ENCODE measurements at regions not wholly inside any gene's neighbourhood (a gene's known extent, or its start where the extent isn't known, plus 50 kb on each side); places are given as distances from the start of the nearest gene placed in this dataset.

- Mint-ChIP-seq H3K27ac (no peak overlapping the region), H3K27me3 (ENCODE audit: low read depth) (no peaks in the 10 kb centered on the region), H3K4me1 (peaks cover 3% of the 10 kb centered on the region), H3K9me3 (peaks cover 17% of the 10 kb centered on the region), H3K36me3 (ENCODE audit: low read depth) (no peaks in the 10 kb centered on the region), H3K4me3 (no peak overlapping the region)
- TF ChIP-seq, protein P1, sequence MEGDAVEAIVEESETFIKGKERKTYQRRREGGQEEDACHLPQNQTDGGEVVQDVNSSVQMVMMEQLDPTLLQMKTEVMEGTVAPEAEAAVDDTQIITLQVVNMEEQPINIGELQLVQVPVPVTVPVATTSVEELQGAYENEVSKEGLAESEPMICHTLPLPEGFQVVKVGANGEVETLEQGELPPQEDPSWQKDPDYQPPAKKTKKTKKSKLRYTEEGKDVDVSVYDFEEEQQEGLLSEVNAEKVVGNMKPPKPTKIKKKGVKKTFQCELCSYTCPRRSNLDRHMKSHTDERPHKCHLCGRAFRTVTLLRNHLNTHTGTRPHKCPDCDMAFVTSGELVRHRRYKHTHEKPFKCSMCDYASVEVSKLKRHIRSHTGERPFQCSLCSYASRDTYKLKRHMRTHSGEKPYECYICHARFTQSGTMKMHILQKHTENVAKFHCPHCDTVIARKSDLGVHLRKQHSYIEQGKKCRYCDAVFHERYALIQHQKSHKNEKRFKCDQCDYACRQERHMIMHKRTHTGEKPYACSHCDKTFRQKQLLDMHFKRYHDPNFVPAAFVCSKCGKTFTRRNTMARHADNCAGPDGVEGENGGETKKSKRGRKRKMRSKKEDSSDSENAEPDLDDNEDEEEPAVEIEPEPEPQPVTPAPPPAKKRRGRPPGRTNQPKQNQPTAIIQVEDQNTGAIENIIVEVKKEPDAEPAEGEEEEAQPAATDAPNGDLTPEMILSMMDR (IDR thresholded peaks at IDR 0.05; ENCODE audit: unreplicated experiment in 3 of 3), result no peak
Measured at GRCh38 chr9:1473956-1474634, 423.9 kb downstream of the DMRT2 start.

GRCh38 chr9:1474671-1475070, 424.5 kb downstream of the DMRT2 start:
- Mint-ChIP-seq H3K4me1 (peaks cover 3% of the 10 kb centered on the region), H3K9me3 (peaks cover 17% of the 10 kb centered on the region), H3K4me3 (no peak overlapping the region), H3K36me3 (ENCODE audit: low read depth) (no peaks in the 10 kb centered on the region), H3K27me3 (ENCODE audit: low read depth) (no peaks in the 10 kb centered on the region), H3K27ac (no peak overlapping the region)
- TF ChIP-seq, protein P1 (IDR thresholded peaks at IDR 0.05; ENCODE audit: unreplicated experiment in 3 of 3), result no peak

GRCh38 chr9:1490341-1491232, 440.4 kb downstream of the DMRT2 start:
- Mint-ChIP-seq H3K4me1 (peaks cover 24% of the 10 kb centered on the region), H3K9me3 (peaks cover 5% of the 10 kb centered on the region), H3K4me3 (no peak overlapping the region), H3K27ac (peak overlapping the region; percentile 9 to 82 (median 53)), H3K27me3 (ENCODE audit: low read depth) (no peaks in the 10 kb centered on the region), H3K36me3 (ENCODE audit: low read depth) (no peaks in the 10 kb centered on the region)
- TF ChIP-seq, protein P1 (IDR thresholded peaks at IDR 0.05; ENCODE audit: unreplicated experiment in 3 of 3), result no peak

GRCh38 chr9:1492156-1492555, 442.0 kb downstream of the DMRT2 start:
- Mint-ChIP-seq H3K27ac (no peak overlapping the region), H3K4me3 (no peak overlapping the region), H3K9me3 (peaks cover 5% of the 10 kb centered on the region), H3K4me1 (peaks cover 24% of the 10 kb centered on the region), H3K27me3 (ENCODE audit: low read depth) (no peaks in the 10 kb centered on the region), H3K36me3 (ENCODE audit: low read depth) (no peaks in the 10 kb centered on the region)
- TF ChIP-seq, protein P1 (IDR thresholded peaks at IDR 0.05; ENCODE audit: unreplicated experiment in 3 of 3), result no peak

DNA sequence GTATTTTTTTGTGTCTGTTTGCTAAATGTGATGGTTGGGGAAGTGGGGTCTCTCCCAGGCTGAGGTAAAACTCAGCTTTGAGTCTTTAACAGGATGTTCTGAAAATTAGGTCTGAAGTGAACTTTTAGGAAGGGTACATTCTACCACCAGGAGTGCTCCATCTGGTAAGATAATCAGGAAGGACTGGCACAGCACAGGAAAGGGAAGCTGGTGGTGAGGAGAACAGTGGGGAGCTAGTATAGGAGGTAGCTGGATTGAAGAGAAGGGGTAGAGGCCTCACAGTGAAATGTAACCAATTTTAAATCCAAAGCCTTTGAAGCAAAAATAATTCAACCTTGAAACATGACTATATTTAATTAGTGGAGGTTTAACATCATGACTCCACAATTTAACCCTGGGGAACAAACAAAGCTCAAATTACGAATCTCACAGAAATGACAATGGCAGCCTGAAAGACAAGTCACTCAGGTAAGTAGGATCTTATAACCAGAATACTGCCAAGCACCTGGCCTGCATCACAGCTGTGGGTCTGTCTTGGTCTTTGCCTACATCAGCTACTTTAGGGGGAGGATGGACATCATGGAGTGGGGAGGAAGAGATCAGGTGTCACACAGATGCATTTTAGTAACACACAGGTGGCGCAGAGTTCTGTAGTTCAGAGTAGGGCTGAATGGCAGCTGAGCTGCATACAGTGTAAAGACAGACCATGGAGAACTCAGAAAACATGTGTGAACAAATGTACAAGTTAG, 445.3 kb downstream of the DMRT2 start:
- no peaks in the 10 kb centered on the region for H3K9me3 Mint-ChIP-seq
- H3K4me3 Mint-ChIP-seq, result no peak overlapping the region
- TF ChIP-seq, protein P1 (IDR thresholded peaks at IDR 0.05; ENCODE audit: unreplicated experiment in 3 of 3), result no peak
- H3K27ac Mint-ChIP-seq, result no peak overlapping the region
- H3K4me1 Mint-ChIP-seq, result peaks cover 14% of the 10 kb centered on the region
- H3K36me3 Mint-ChIP-seq (ENCODE audit: low read depth), result no peaks in the 10 kb centered on the region
- H3K27me3 Mint-ChIP-seq (ENCODE audit: low read depth), result no peaks in the 10 kb centered on the region

All from nephron (organoid).